A549 (cell line): ENCODE measurements at regions not wholly inside any gene's neighbourhood (a gene's known extent, or its start where the extent isn't known, plus 50 kb on each side); places are given as distances from the start of the nearest gene placed in this dataset.
A peak's percentile ranks its signal among the peaks of the same experiment; 100 is the strongest.

Experiments used
- ATAC-seq, 2 experiments: fragments of 200-7000 bp in 1 of 2; fragments of >200 bp in 1 of 2; cut with Nextera tagmentation in 1 of 2; cut with Tn5 transposase in 1 of 2; 3 replicates each; pipeline versions ENCODE4 v1.8.0 to v1.9.1; 2018 to 2020; ENCODE audit warnings: mild to moderate bottlenecking in 1 of 2, moderate library complexity in 1 of 2
- CTCF ChIA-PET: fragments of 300-600 bp; sonication (Branson Sonifier 250); formaldehyde crosslinking; extraction: SDS; loops from one replicate; lab custom pipeline; 2021; ENCODE audit warnings: antibody characterized with exemption, inconsistent platforms; lab: Yijun Ruan, JAX
- POLR2A ChIA-PET: fragments of 350-600 bp; formaldehyde crosslinking; extraction: SDS; loops from one replicate; lab custom pipeline; 2021; ENCODE audit warnings: antibody characterized with exemption, inconsistent platforms; lab: Yijun Ruan, JAX
- DNase-seq, 2 experiments: peaks; one replicate each; pipeline versions ENCODE4 v3.0.0 to v3.0.0-alpha.2; 2011 to 2016; ENCODE audit warnings: low read depth in 1 of 2, low spot score in 1 of 2
- FAIRE-seq: peaks from 2 replicates; lab custom pipeline; 2011; peaks lifted over from hg19 to GRCh38; lab: Jason Lieb, UNC
- H3K27ac ChIP-seq, 2 experiments: fragments of >200 bp; sonication (Bioruptor Twin); formaldehyde crosslinking; 3 replicates each; pipeline ENCODE4 v1.5.1; 2016 to 2017
- H3K4me1 ChIP-seq: fragments of >200 bp; sonication (Bioruptor Twin); formaldehyde crosslinking; 3 replicates; pipeline ENCODE4 v1.6.1; 2016
- H3K4me2 ChIP-seq: fragments of >200 bp; sonication (Bioruptor Twin); formaldehyde crosslinking; 3 replicates; pipeline ENCODE4 v1.6.1; 2016
- H3K4me3 ChIP-seq: fragments of >200 bp; sonication (Bioruptor Twin); formaldehyde crosslinking; 3 replicates; pipeline ENCODE4 v1.5.1; 2016
- H3K9me3 ChIP-seq: fragments of >200 bp; sonication (Bioruptor Twin); formaldehyde crosslinking; 3 replicates; pipeline ENCODE4 v1.6.1; 2016
- ATOH8 ChIP-seq: fragments of 250-450 bp; sonication (Bioruptor Pico); IDR thresholded peaks from 2 replicates; pipeline ENCODE4 v1.5.0; 2020; ENCODE audit warnings: low read depth, mild to moderate bottlenecking, moderate library complexity
- EHMT2 ChIP-seq: fragments of 200-600 bp; sonication (generic); IDR thresholded peaks from 2 replicates; pipeline ENCODE4 v1.6.1; 2016; ENCODE audit warnings: antibody characterized with exemption, low read depth, mild to moderate bottlenecking, moderate library complexity
- ELK1 ChIP-seq: fragments of 150-350 bp; IDR thresholded peaks from 2 replicates; pipeline ENCODE4 v1.6.1; 2014; ENCODE audit warnings: low read depth, mild to moderate bottlenecking, low read length
- EP300 ChIP-seq, 2 experiments: fragments of >200 bp; sonication (Bioruptor Twin); formaldehyde crosslinking; IDR thresholded peaks; 2 replicates in 1 of 2; 3 replicates in 1 of 2; pipeline ENCODE4 v1.6.1; 2016 to 2017
- ESRRA ChIP-seq: fragments of 150-350 bp; IDR thresholded peaks from 2 replicates; pipeline ENCODE4 v1.6.1; 2014; ENCODE audit warnings: mild to moderate bottlenecking, low read length, borderline replicate concordance
- FOSL2 ChIP-seq, 2 experiments: fragments of 450-650 bp in 1 of 2; fragments of >200 bp in 1 of 2; sonication (Bioruptor Twin) in 1 of 2; formaldehyde crosslinking; IDR thresholded peaks; 2 replicates each; pipeline versions ENCODE4 v1.5.0 to v1.6.1; 2016 to 2020; ENCODE audit warnings: mild to moderate bottlenecking in 1 of 2, moderate library complexity in 1 of 2
- FOXS1 ChIP-seq: fragments of 250-450 bp; sonication (Bioruptor Pico); IDR thresholded peaks from 2 replicates; pipeline ENCODE4 v1.5.0; 2020; ENCODE audit warnings: mild to moderate bottlenecking, moderate library complexity
- HES2 ChIP-seq: fragments of >200 bp; sonication (Bioruptor Twin); formaldehyde crosslinking; IDR thresholded peaks from 2 replicates; pipeline ENCODE4 v1.6.1; 2016
- HOXB13 ChIP-seq: fragments of 250-450 bp; sonication (Bioruptor Pico); IDR thresholded peaks from 2 replicates; pipeline ENCODE4 v1.5.0; 2020; ENCODE audit warnings: low read depth, mild to moderate bottlenecking, moderate library complexity
- HOXB5 ChIP-seq: fragments of 250-450 bp; sonication (Bioruptor Pico); IDR thresholded peaks from 2 replicates; pipeline ENCODE4 v1.5.0; 2020; ENCODE audit warnings: mild to moderate bottlenecking, moderate library complexity
- KDM1A ChIP-seq: fragments of 200-600 bp; sonication (generic); IDR thresholded peaks from 2 replicates; pipeline ENCODE4 v1.6.1; 2016; ENCODE audit warnings: low read depth, mild to moderate bottlenecking
- KDM5A ChIP-seq: fragments of 200-600 bp; sonication (generic); IDR thresholded peaks from 2 replicates; pipeline ENCODE4 v1.6.1; 2016; ENCODE audit warnings: antibody characterized with exemption, mild to moderate bottlenecking
- MAX ChIP-seq: IDR thresholded peaks from 2 replicates; pipeline ENCODE4 v1.6.1; 2012
- NFE2L2 ChIP-seq: fragments of 150-350 bp; conservative IDR thresholded peaks from 2 replicates; pipeline ENCODE4 v1.6.1; 2014; ENCODE audit warnings: low read length
- RCOR1 ChIP-seq: fragments of 150-350 bp; IDR thresholded peaks from 2 replicates; pipeline ENCODE4 v1.6.1; 2014; ENCODE audit warnings: antibody characterized with exemption, low read length, low read depth
- REST ChIP-seq: fragments of 200-600 bp; sonication (generic); IDR thresholded peaks from 2 replicates; pipeline ENCODE4 v1.6.1; 2016; ENCODE audit warnings: antibody characterized with exemption, mild to moderate bottlenecking, moderate library complexity
- ZFP36 ChIP-seq: fragments of 450-650 bp; IDR thresholded peaks from 2 replicates; pipeline ENCODE4 v1.6.1; 2014; ENCODE audit warnings: borderline replicate concordance; ENCODE audit not compliant: partially characterized antibody
- ZNF302 ChIP-seq: fragments of 250-450 bp; sonication (Bioruptor Pico); IDR thresholded peaks from 2 replicates; pipeline ENCODE4 v1.9.0; 2021; ENCODE audit warnings: inconsistent platforms, mild to moderate bottlenecking, moderate library complexity
- ZSCAN20 ChIP-seq: fragments of 250-450 bp; sonication (Bioruptor Pico); IDR thresholded peaks from 2 replicates; pipeline ENCODE4 v1.8.0; 2022; ENCODE audit warnings: mild to moderate bottlenecking, moderate library complexity
- WGBS: methylation state at CpG from one replicate; pipeline ENCODE4 v1.1.6; 2017; ENCODE audit errors: missing lambda C conversion rate; 5-methylcytosine and 5-hydroxymethylcytosine counted together

- no peak for DNase-seq
- FAIRE-seq, result no peak
- H3K27ac ChIP-seq, result no peak overlapping the region
- H3K9me3 ChIP-seq, result no peaks in the 10 kb centered on the region; the same call in 2 of the 3 replicates
- POLR2A ChIA-PET, result no interaction called here
- H3K4me2 ChIP-seq, result no peak overlapping the region
- no peak overlapping the region for H3K4me3 ChIP-seq
- CTCF ChIA-PET, result interaction anchor here (1.2 kb wide), 1 partner anchor 51 kb away, joined by 3 read pairs; no protein-coding TSS in a partner anchor
- no peak for TF ChIP-seq EP300 (IDR thresholded peaks at IDR 0.05)
- no peak for TF ChIP-seq FOSL2 (IDR thresholded peaks at IDR 0.05)
- TF ChIP-seq FOSL2 (CRISPR knock-in tag; IDR thresholded peaks at IDR 0.05), result no peak
- no peak for TF ChIP-seq EHMT2
- TF ChIP-seq KDM5A, result no peak
- no peak for TF ChIP-seq ZFP36
- no peak for TF ChIP-seq ZSCAN20
- no peak for TF ChIP-seq ESRRA
- WGBS, result 25% methylated on average over 8 of the region's 13 CpGs
- no peak for ATAC-seq
- no peaks in the 10 kb centered on the region for H3K4me1 ChIP-seq
Observed at GRCh38 chr7:32428546-32428945, 61.6 kb downstream of the LSM5 start.

GRCh38 chr7:32427769-32428291 lies 62.4 kb downstream of the LSM5 start:
- no peaks in the 10 kb centered on the region; the same call in 2 of the 3 replicates for H3K9me3 ChIP-seq
- POLR2A ChIA-PET, result interaction anchor here (0.6 kb wide), 1 partner anchor 800 kb away, joined by 6 read pairs; no protein-coding TSS in a partner anchor
- H3K4me2 ChIP-seq, result no peak overlapping the region
- ATAC-seq (peak; percentile 99 to 100), FAIRE-seq (no peak), DNase-seq (peak; percentile 65 to 83)
- 23% methylated on average over 12 of the region's 48 CpGs for WGBS
- CTCF ChIA-PET, result interaction anchor here (1.2 to 1.4 kb wide), 2 partner anchors 34 to 51 kb away, joined by 3 read pairs; no protein-coding TSS in a partner anchor
- no peak overlapping the region for H3K4me3 ChIP-seq
- TF ChIP-seq KDM1A (no peak), RCOR1 (no peak), HOXB5 (0 out of 2 replicates have a peak, but pooled peaks have one; percentile 40), MAX (peak; percentile 44; the same call in 1 of the 2 replicates), HOXB13 (peak; percentile 58; the same call in 1 of the 2 replicates), ATOH8 (CRISPR knock-in tag) (peak; percentile 68; the same call in 1 of the 2 replicates), EHMT2 (peak; percentile 95), REST (peak; percentile 99), KDM5A (no peak), FOXS1 (CRISPR knock-in tag) (peak; percentile 69)
- H3K27ac ChIP-seq, result no peak overlapping the region
- no peaks in the 10 kb centered on the region for H3K4me1 ChIP-seq

- WGBS, result 13% methylated on average over 8 of the region's 8 CpGs
- FAIRE-seq, result no peak
- Histone ChIP-seq H3K27ac (no peak overlapping the region), H3K9me3 (no peaks in the 10 kb centered on the region), H3K4me1 (no peaks in the 10 kb centered on the region), H3K4me3 (no peak overlapping the region), H3K4me2 (no peak overlapping the region)
- CTCF ChIA-PET, result interaction anchor here (0.6 to 1.8 kb wide), 2 partner anchors 8 to 673 kb away, joined by 3 to 4 read pairs; no protein-coding TSS in a partner anchor
- no peak for TF ChIP-seq MAX
- no peak for TF ChIP-seq ELK1
- TF ChIP-seq HES2, result no peak
- no peak for TF ChIP-seq KDM1A
- TF ChIP-seq ZNF302 (CRISPR knock-in tag), result no peak
- TF ChIP-seq NFE2L2, result no peak
- TF ChIP-seq RCOR1, result no peak
- POLR2A ChIA-PET, result no interaction called here
- DNase-seq, result no peak
- peak in 1 of 2 experiments; percentile 20; a peak in 2 of 6 replicates for ATAC-seq
Observed at GRCh38 chr7:32416846-32417245, 73.3 kb downstream of the LSM5 start.
